Esophagus squamous epithelium (tissue), 5 donors: ENCODE measurements at regions not wholly inside any gene's neighbourhood (a gene's known extent, or its start where the extent isn't known, plus 50 kb on each side); places are given as distances from the start of the nearest gene placed in this dataset.

Experiments
- DNase-seq: peaks from one replicate; lab custom pipeline; 2025; lab: John Stamatoyannopoulos, UW
- H3K27ac ChIP-seq, 4 donors: fragments of 200-600 bp; sonication (generic); one replicate each; pipeline ENCODE4 v1.5.1; 2016 to 2019; ENCODE audit warnings: mild to moderate bottlenecking in 1 of 4
- H3K27me3 ChIP-seq, 4 donors: fragments of 200-600 bp; sonication (generic); 1 replicate in 3 of 4; 2 replicates in 1 of 4; pipeline versions ENCODE4 v1.5.1 to v1.6.0; 2017 to 2021; ENCODE audit warnings: antibody characterized with exemption in 1 of 4
- H3K36me3 ChIP-seq, 3 donors: fragments of 200-600 bp; sonication (generic); one replicate each; pipeline ENCODE4 v1.5.1; 2016 to 2019
- H3K4me1 ChIP-seq, 3 donors: fragments of 200-600 bp; sonication (generic); one replicate each; pipeline ENCODE4 v1.5.1; 2017 to 2019
- H3K4me3 ChIP-seq, 4 donors: fragments of 200-600 bp; sonication (generic); 1 replicate in 3 of 4; 2 replicates in 1 of 4; pipeline ENCODE4 v1.5.1; 2016 to 2019; ENCODE audit warnings: mild to moderate bottlenecking in 2 of 4, moderate library complexity in 1 of 4
- H3K9me3 ChIP-seq, 3 donors: fragments of 200-600 bp; sonication (generic); one replicate each; pipeline ENCODE4 v1.5.1; 2016 to 2019
- POLR2A ChIP-seq, 4 donors: fragments of 450-650 bp; IDR thresholded peaks; one replicate each; pipeline ENCODE4 v1.6.1; 2017; ENCODE audit warnings: antibody characterized with exemption in 4 of 4, mild to moderate bottlenecking in 4 of 4, moderate library complexity in 3 of 4
- WGBS, 2 donors: methylation state at CpG; one replicate each; pipeline ENCODE4 v1.1.5; 2018; 5-methylcytosine and 5-hydroxymethylcytosine counted together
- intact Hi-C: fragments of 100-400 bp; cut with DNase I; formaldehyde crosslinking; loops from one replicate; pipeline ENCODE4 v1.15.0; 2022
- TF ChIP-seq, protein P1 (sequence below), 6 experiments: fragments of 450-650 bp in 4 of 6; fragments of 200-600 bp in 2 of 6; sonication (generic) in 2 of 6; IDR thresholded peaks; one replicate each; pipeline ENCODE4 v1.5.1; 2016 to 2019; ENCODE audit warnings: antibody characterized with exemption in 6 of 6, mild to moderate bottlenecking in 4 of 6, moderate library complexity in 4 of 6
- donor health status: DM: yes; HTN: yes; CAD: no.

DNA sequence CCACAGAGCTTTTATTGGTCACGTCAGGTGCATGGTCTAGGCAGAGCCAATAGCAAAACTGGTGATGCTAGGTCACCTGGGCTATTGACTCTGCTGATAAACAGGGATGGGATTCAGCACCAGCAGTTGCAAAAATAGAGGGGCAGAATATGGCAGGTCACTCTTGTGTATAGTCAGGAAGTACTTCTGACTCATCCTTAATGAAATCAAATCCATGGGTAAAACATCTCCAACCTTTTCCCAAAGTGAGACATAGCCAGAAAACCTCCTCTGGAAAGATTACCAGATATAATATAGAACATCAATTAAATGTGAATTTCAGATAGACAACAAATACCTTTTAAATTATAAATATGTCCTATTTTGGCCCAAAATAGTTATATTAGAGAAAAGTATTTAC lies 383.2 kb downstream of the METTL15 start:
- Histone ChIP-seq H3K9me3 (no peaks in the 10 kb centered on the region), H3K36me3 (no peaks in the 10 kb centered on the region), H3K27me3 (no peaks in the 10 kb centered on the region), H3K27ac (no peak overlapping the region), H3K4me1 (no peaks in the 10 kb centered on the region), H3K4me3 (no peak overlapping the region)
- TF ChIP-seq POLR2A (IDR thresholded peaks at IDR 0.05): no peak
- TF ChIP-seq, protein P1, sequence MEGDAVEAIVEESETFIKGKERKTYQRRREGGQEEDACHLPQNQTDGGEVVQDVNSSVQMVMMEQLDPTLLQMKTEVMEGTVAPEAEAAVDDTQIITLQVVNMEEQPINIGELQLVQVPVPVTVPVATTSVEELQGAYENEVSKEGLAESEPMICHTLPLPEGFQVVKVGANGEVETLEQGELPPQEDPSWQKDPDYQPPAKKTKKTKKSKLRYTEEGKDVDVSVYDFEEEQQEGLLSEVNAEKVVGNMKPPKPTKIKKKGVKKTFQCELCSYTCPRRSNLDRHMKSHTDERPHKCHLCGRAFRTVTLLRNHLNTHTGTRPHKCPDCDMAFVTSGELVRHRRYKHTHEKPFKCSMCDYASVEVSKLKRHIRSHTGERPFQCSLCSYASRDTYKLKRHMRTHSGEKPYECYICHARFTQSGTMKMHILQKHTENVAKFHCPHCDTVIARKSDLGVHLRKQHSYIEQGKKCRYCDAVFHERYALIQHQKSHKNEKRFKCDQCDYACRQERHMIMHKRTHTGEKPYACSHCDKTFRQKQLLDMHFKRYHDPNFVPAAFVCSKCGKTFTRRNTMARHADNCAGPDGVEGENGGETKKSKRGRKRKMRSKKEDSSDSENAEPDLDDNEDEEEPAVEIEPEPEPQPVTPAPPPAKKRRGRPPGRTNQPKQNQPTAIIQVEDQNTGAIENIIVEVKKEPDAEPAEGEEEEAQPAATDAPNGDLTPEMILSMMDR (IDR thresholded peaks at IDR 0.05): no peak
- DNase-seq: no peak
- intact Hi-C loops: no loop called here
- WGBS, 2 donors: 75 to 82% methylated on average over 1 of the region's 1 CpG

DNA sequence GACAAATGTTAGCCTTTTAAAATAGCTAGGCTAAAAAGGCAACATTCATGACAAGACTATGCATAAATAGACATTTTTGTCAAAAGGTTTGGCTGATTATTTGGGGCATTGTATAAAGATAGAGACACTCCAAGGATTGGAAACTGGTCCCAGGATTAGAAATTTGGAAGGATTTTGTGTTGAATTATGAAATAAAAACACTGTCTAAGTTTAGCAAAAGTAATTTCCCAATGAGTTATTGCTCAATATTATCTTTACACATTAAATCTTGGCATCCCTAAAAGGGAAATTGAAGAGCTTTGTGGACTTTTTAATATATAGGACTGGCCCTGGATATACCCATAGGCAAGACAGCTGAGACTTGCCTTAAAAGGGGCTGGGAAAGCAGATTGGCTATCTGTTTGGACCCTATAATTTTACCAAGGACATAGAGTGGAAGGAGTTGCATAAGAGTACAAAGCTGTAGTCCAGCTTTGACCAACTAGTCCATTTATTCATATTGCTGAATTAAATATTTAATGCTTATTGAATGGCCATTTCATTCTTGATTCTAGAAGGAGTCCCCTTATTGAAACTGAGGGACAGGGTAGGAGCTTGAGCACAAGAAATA lies 382.7 kb downstream of the METTL15 start:
- H3K4me3 ChIP-seq: no peak overlapping the region
- H3K4me1 ChIP-seq: no peaks in the 10 kb centered on the region
- DNase-seq: no peak
- TF ChIP-seq POLR2A (IDR thresholded peaks at IDR 0.05): no peak
- TF ChIP-seq, protein P1 (IDR thresholded peaks at IDR 0.05): no peak
- no peaks in the 10 kb centered on the region for H3K27me3 ChIP-seq
- intact Hi-C loops: no loop called here
- no peak overlapping the region for H3K27ac ChIP-seq
- no peaks in the 10 kb centered on the region for H3K9me3 ChIP-seq
- no peaks in the 10 kb centered on the region for H3K36me3 ChIP-seq

DNA sequence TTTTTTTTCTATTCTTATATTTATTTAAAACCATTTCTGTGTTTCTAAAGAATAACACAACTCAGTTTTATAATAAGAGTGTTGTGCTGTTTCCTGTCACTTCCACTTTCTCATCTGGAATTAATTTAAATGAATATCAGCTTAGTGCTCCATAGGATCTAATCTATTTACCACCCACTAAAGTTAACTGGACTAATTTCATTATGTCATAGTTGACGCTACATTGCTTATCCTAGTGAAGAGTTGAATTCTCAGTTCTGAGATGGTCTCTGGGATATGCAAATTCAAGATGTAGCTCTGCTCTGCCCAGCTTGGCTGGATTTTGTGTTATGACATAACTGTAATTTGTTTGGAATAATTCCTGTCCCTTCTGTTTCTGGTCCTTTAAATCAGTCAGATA lies 380.1 kb downstream of the METTL15 start:
- Histone ChIP-seq H3K4me3 (no peak overlapping the region), H3K4me1 (no peaks in the 10 kb centered on the region), H3K36me3 (no peaks in the 10 kb centered on the region), H3K27ac (no peak overlapping the region), H3K27me3 (no peaks in the 10 kb centered on the region), H3K9me3 (no peaks in the 10 kb centered on the region)
- no peak for DNase-seq
- intact Hi-C loops: no loop called here
- 44 to 64% methylated on average over 1 of the region's 1 CpG for WGBS, 2 donors
- TF ChIP-seq POLR2A (IDR thresholded peaks at IDR 0.05): no peak
- TF ChIP-seq, protein P1 (IDR thresholded peaks at IDR 0.05): no peak

DNA sequence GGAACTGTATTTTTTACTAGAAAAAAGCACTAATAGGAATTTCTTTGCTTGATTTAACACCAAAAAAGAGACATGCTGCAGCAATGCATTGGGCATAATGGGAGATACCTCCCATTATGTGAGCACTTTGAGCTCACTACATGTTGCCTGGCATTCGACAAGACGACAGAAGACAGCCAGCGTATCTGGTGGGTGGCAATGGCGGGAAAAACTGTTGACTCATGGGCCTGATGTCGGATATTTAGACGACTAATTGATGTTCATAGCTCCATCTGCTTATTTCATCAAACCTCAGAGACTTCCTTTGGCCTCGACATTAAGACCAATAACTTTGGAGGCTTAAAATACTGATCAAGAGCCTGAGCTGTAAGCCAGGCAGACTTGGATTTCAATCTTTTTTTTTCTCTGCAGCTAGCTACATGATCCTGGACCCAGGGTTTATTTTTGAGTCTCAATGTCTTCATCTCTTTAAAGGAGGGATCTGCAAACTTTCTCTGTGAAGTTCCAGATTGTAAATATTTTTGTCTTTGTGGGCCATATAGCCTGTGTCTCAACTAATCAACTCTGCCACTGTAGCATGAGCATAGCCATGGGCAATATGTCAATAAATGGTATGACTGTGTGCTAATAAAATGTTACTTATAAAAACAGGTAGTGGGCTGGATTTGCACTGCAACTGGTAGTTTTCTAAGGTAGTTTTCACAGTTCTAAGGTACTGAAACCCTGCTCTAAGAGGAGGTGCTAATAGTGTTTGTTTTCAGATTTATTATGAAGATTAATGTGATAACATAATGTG lies 375.1 kb downstream of the METTL15 start:
- H3K36me3 ChIP-seq: no peaks in the 10 kb centered on the region
- no peaks in the 10 kb centered on the region for H3K27me3 ChIP-seq
- TF ChIP-seq, protein P1 (IDR thresholded peaks at IDR 0.05): no peak
- no peak for TF ChIP-seq POLR2A (IDR thresholded peaks at IDR 0.05)
- no peaks in the 10 kb centered on the region for H3K9me3 ChIP-seq
- H3K27ac ChIP-seq: no peak overlapping the region
- DNase-seq: no peak
- WGBS, 2 donors: 72 to 80% methylated on average over 7 of the region's 7 CpGs
- no peaks in the 10 kb centered on the region for H3K4me1 ChIP-seq
- H3K4me3 ChIP-seq: no peak overlapping the region
- intact Hi-C loops: no loop called here

DNA sequence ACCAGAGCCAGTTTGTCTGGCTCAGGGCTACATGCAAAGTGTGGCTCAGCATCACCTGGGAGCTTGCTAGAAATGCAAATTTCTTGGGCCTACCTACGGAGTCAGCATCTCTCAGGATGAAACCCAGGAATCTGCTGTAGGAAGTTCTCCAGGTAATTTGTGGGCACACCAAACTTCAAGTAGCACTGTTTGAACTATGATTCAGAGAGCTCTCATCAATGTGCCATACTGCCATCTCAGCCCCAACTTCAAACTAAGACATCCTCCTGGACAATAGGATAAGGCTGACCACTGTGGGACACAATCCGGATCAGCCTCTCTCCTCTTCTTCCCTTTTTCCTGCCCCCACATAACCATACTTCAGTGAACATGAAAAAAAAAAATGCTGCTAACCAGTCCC lies 374.5 kb downstream of the METTL15 start:
- no peaks in the 10 kb centered on the region for H3K36me3 ChIP-seq
- TF ChIP-seq, protein P1 (IDR thresholded peaks at IDR 0.05): no peak
- no peak for TF ChIP-seq POLR2A (IDR thresholded peaks at IDR 0.05)
- intact Hi-C loops: no loop called here
- H3K9me3 ChIP-seq: no peaks in the 10 kb centered on the region
- DNase-seq: no peak
- H3K27me3 ChIP-seq: no peaks in the 10 kb centered on the region
- H3K27ac ChIP-seq: no peak overlapping the region
- H3K4me1 ChIP-seq: no peaks in the 10 kb centered on the region
- no peak overlapping the region for H3K4me3 ChIP-seq
- WGBS, 2 donors: 59 to 75% methylated on average over 2 of the region's 2 CpGs
